Hepatocyte (in vitro differentiated cells): ENCODE measurements at regions not wholly inside any gene's neighbourhood (a gene's known extent, or its start where the extent isn't known, plus 50 kb on each side); places are given as distances from the start of the nearest gene placed in this dataset.

Experiments used
- EZH2 ChIP-seq: fragments of 200-600 bp; sonication (generic); IDR thresholded peaks from 2 replicates; pipeline ENCODE4 v1.6.1; 2016; ENCODE audit warnings: antibody characterized with exemption, mild to moderate bottlenecking, borderline replicate concordance
- EZH2phosphoT487 ChIP-seq: fragments of 200-600 bp; sonication (generic); IDR thresholded peaks from one replicate; pipeline ENCODE4 v1.6.1; 2018; ENCODE audit warnings: antibody characterized with exemption, mild to moderate bottlenecking, low read depth, moderate library complexity; ENCODE audit not compliant: unreplicated experiment, severe bottlenecking
- TF ChIP-seq, protein P1 (sequence below): fragments of 200-600 bp; sonication (generic); IDR thresholded peaks from 2 replicates; pipeline ENCODE4 v1.5.1; 2016; ENCODE audit warnings: antibody characterized with exemption, mild to moderate bottlenecking; ENCODE audit not compliant: poor library complexity

DNA sequence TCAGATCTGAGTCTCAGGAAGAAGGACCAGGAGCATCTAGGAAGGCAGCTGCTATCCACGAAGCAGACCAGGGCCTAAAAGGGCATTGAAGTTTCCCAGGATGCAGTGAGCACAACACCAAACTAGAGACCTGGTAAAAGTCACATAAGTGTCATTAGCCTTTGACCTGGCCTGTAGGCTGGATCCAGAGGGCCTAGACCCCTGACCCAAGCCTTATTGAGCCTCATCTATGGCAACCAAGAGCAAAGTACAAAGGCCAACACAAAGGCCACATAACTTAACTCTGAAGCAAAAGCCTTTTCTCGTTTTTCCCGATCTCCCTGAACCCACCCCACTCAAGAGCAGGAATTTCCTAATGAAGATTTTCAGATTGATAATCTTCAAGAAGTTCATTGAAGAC, 127.3 kb upstream of the SRD5A2 start:
- TF ChIP-seq, protein P1, sequence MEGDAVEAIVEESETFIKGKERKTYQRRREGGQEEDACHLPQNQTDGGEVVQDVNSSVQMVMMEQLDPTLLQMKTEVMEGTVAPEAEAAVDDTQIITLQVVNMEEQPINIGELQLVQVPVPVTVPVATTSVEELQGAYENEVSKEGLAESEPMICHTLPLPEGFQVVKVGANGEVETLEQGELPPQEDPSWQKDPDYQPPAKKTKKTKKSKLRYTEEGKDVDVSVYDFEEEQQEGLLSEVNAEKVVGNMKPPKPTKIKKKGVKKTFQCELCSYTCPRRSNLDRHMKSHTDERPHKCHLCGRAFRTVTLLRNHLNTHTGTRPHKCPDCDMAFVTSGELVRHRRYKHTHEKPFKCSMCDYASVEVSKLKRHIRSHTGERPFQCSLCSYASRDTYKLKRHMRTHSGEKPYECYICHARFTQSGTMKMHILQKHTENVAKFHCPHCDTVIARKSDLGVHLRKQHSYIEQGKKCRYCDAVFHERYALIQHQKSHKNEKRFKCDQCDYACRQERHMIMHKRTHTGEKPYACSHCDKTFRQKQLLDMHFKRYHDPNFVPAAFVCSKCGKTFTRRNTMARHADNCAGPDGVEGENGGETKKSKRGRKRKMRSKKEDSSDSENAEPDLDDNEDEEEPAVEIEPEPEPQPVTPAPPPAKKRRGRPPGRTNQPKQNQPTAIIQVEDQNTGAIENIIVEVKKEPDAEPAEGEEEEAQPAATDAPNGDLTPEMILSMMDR: no peak
- TF ChIP-seq EZH2 (no peak), EZH2phosphoT487 (no peak)
